DMS 273 (cell line): ENCODE measurements at regions not wholly inside any gene's neighbourhood (a gene's known extent, or its start where the extent isn't known, plus 50 kb on each side); places are given as distances from the start of the nearest gene placed in this dataset.
"Not testable (repeated sequence)": the region's sequence is repeated elsewhere in the genome, so short reads cannot be mapped to it uniquely, and the experiment has no call there.

Experiments
- DNase-seq: peaks from one replicate; lab custom pipeline; 2025; ENCODE audit not compliant: unreplicated experiment; lab: John Stamatoyannopoulos, UW

- no peak for DNase-seq
These were observed 189.9 kb upstream of the DCC start for GRCh38 chr18:52150050-52150449.

- DNase-seq = no peak
These were observed 188.0 kb upstream of the DCC start for GRCh38 chr18:52152036-52152435.

GRCh38 chr18:52156166-52156565 lies 183.8 kb upstream of the DCC start:
- no peak for DNase-seq

GRCh38 chr18:52160636-52161035 lies 179.4 kb upstream of the DCC start:
- DNase-seq = no peak

- no peak for DNase-seq
These were observed 176.5 kb upstream of the DCC start for GRCh38 chr18:52163478-52163877.

- not testable (repeated sequence) for DNase-seq
These were observed 171.9 kb upstream of the DCC start for GRCh38 chr18:52168131-52168530.

GRCh38 chr18:52174220-52174619 lies 165.8 kb upstream of the DCC start:
- no peak for DNase-seq

- DNase-seq = no peak
These were observed 164.6 kb upstream of the DCC start for GRCh38 chr18:52175406-52175805.

GRCh38 chr18:52183107-52183506 lies 156.9 kb upstream of the DCC start:
- DNase-seq = no peak

GRCh38 chr18:52190195-52190594 lies 149.8 kb upstream of the DCC start:
- no peak for DNase-seq

GRCh38 chr18:52190631-52191030 lies 149.4 kb upstream of the DCC start:
- no peak for DNase-seq

- DNase-seq = no peak
These were observed 139.6 kb upstream of the DCC start for GRCh38 chr18:52200406-52200805.

GRCh38 chr18:52200921-52201663 lies 138.9 kb upstream of the DCC start:
- no peak for DNase-seq

- no peak for DNase-seq
These were observed 131.4 kb upstream of the DCC start for GRCh38 chr18:52208646-52209045.

GRCh38 chr18:52216109-52216508 lies 123.9 kb upstream of the DCC start:
- DNase-seq = no peak

- no peak for DNase-seq
These were observed 123.3 kb upstream of the DCC start for GRCh38 chr18:52216666-52217065.

- DNase-seq = no peak
These were observed 120.9 kb upstream of the DCC start for GRCh38 chr18:52219102-52219501.

- DNase-seq = no peak
These were observed 119.9 kb upstream of the DCC start for GRCh38 chr18:52220062-52220591.

GRCh38 chr18:52222211-52222610 lies 117.8 kb upstream of the DCC start:
- DNase-seq = no peak

- no peak for DNase-seq
These were observed 112.5 kb upstream of the DCC start for GRCh38 chr18:52227536-52227935.

- DNase-seq = no peak
These were observed 111.8 kb upstream of the DCC start for GRCh38 chr18:52228166-52228565.

GRCh38 chr18:52236131-52236530 lies 103.9 kb upstream of the DCC start:
- no peak for DNase-seq

- DNase-seq = no peak
These were observed 102.4 kb upstream of the DCC start for GRCh38 chr18:52237551-52237950.
